Peyer's patch (tissue), 4 donors: ENCODE measurements at regions not wholly inside any gene's neighbourhood (a gene's known extent, or its start where the extent isn't known, plus 50 kb on each side); places are given as distances from the start of the nearest gene placed in this dataset.

Experiments
- CTCF ChIP-seq, 6 experiments: fragments of 450-650 bp in 4 of 6; fragments of 200-600 bp in 2 of 6; sonication (generic) in 1 of 6; IDR thresholded peaks; one replicate each; pipeline ENCODE4 v1.5.1; 2017 to 2019; ENCODE audit warnings: antibody characterized with exemption in 6 of 6, mild to moderate bottlenecking in 3 of 6, moderate library complexity in 1 of 6
- POLR2A ChIP-seq, 2 donors: fragments of 450-650 bp; IDR thresholded peaks; one replicate each; pipeline ENCODE4 v1.5.1; 2017; ENCODE audit warnings: antibody characterized with exemption in 2 of 2, mild to moderate bottlenecking in 2 of 2, moderate library complexity in 2 of 2

- TF ChIP-seq CTCF (IDR thresholded peaks at IDR 0.05) (no peak), POLR2A (IDR thresholded peaks at IDR 0.05) (no peak)
Observed at GRCh38 chrX:77276742-77277141, 170.4 kb upstream of the FGF16 start.
